ENCODE measurements at regions not wholly inside any gene's neighbourhood (a gene's known extent, or its start where the extent isn't known, plus 50 kb on each side); places are given as distances from the start of the nearest gene placed in this dataset.

DNA sequence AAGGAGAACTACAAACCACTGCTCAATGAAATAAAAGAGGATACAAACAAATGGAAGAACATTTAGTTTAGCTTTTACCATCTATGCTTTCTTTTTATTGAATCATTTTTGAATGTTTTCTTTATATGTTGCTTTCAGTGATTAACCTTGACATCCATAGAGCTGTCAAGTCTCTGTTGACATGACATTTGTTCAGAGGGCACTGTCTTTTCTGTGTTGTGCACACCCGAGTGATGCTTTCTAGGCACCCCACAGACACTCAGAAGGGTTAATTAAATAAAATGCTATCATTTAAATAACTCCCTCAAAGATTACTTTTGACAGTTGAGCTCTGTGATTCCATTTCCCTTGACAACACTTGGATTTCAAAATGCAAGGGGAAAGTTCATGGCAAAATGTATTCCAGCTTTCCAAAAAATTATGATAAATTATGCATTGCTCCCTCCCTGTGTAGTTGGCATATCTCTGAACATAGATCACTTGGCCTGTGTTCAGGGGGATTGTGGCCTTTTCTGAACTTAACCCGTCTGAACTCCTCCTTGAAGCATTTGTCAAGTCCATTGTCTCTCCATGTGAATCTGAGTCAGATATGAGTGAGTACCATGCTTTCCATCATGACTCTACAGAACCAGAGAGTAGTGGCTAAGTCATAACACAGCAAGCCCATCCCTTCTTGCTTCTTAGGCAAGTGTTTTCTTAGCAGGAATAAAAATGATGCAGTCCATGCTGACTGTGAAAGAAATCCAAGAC, 372.6 kb downstream of the RPRM start:
- DNase-seq (ENCODE audit: low spot score), result no peak

DNA sequence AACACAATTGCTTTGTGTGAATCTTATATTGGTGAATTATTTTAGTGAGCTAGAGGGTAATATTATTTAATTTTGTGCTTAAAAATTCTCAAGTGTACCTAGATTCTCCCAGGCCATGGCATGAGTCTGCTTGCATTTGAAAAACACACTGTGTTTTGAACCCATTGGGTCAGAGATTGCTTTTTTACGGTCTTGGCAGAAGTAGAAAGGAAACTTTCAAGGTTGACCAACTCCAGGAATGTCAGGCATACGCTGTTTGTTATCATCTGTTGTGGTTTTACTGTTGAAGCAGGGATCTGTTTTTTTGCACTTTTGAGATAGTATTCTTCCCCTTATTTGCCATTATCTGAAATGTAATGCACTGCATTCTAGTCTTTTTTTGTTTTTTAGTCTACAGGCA, 377.4 kb downstream of the RPRM start:
- no peak for DNase-seq (ENCODE audit: low spot score)

DNA sequence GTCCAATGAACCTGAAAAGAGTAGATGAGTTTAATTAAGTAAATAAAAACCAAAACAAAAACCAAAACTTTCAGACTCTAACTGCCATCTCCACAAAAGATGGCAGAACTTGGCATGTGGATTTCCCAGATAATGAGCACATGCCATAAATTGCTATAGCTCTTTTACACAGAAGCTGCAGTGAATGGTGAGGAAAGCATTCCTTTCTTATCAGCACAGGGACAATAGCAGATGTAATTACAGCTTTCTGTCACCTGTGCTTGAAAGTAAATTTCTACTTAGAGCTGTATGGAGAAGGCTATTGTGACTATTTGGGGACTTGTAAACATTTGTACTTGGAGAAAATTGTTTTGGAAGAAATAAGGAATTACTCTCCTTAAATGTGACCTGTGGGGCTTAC, 378.4 kb downstream of the RPRM start:
- DNase-seq (ENCODE audit: low spot score), result no peak

DNA sequence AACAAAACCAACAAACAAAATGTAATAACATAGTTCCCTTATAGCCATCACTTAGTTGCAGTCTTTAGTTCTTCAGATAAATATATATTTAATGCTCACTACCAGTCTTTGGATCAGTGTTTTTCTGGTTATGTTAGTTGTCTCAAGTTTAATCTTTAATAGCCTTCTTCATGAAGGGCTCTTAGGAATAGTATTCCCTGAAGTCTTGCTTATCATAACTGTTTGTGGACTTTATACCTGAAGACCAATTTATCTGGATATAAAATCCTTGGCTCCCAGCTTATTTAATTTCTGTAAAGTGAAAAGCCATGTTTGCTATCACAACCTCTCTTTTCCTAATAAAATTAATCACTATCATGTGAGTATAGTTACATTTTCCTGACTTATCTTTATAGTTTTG, 379.7 kb downstream of the ARL6IP6 start:
- DNase-seq (ENCODE audit: low spot score), result no peak

DNA sequence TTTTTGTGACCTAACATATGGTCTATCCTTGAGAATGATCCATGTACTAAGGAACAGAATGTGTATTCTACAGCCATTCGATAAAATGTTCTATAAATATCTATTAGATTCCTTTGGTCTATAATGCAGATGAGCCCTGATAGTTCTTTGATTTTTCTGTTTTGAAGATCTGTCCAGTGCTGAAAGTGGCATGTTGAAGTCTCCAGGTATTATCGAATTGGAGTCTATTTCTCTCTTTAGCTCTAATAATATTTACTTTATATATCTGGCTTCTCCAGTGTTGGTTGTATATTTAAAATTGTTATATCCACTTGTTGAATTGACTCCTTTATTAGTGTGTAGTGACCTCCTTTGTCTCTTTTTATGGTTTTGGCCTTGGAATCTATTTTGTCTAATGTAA, 377.9 kb downstream of the ARL6IP6 start:
- no peak for DNase-seq (ENCODE audit: low spot score)

DNA sequence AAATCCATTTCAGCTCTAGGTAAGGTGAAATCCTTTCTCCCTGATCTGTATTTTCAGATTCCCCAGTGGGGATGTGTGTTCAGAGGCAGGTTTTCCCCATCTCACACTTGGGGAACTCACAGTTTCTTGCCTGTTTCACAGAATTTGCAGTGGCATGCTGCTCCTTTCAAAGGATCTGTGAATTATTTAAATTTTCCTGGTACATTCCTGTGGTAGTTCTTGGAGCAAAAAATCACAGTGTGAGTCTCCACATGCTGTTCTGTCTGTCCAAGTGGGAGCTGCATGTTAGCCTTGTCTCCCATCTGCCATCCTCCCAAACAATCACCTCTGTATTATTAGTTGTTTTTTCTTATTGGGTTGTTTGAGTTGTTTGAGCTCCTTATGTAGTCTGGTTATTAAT, 372.9 kb downstream of the ARL6IP6 start:
- no peak for DNase-seq (ENCODE audit: low spot score)

DNA sequence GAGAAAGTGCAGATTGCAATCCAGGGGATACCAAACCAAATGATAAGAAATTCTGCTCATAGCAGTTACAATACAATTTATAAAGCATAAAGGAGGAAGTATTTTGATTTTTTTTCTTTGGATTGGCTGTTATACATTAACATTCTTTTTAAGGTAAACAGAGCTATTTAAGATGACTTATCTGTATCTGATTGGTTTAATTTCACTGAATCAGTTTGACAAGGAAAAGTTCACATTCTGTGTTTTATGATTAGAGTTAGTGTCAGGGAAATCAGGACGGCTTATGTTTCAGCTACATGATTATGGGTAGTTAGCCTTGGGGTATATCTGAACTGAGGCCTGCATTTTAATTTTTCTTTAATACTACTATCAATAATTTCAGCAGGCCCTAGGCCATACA, 360.9 kb downstream of the ARL6IP6 start:
- no peak for DNase-seq (ENCODE audit: low spot score)

DNA sequence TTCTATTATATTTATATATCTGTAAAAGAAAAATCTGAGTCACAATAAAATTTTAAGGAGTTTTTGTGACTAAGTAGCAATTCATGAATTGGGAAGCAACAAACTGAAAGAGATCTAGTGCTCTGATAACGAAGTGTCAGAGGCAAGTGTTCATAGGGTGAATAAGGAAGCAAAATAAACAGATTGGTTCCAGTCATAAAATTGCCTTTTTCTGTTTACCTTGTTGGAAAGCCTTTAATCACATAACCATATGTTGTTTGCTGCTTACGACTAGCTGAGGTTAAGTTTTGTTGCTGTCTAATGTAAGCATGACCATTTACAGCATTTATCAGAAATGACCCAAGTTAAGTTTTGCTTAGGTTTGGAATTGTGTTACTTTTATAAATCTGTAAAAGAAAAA, 358.9 kb downstream of the ARL6IP6 start:
- no peak for DNase-seq (ENCODE audit: low spot score)

DNA sequence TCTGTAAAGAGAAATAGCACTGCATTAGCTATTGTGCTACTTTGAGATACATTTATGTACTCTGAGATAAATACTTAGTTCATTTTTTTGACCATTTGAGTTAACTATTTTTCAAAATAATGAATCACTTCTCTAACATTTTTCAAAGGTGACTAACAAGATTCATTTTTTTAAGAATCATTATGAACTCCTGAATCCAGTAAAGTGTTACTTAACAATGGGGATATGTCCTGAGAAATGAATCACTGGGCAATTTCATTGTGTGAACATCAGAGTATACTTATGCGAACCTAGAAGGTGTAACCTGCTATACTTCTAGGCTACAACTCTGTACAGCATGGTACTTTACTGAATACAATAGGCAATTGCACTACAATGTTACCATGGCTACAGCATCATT, 355.8 kb downstream of the ARL6IP6 start:
- no peak for DNase-seq (ENCODE audit: low spot score)

DNA sequence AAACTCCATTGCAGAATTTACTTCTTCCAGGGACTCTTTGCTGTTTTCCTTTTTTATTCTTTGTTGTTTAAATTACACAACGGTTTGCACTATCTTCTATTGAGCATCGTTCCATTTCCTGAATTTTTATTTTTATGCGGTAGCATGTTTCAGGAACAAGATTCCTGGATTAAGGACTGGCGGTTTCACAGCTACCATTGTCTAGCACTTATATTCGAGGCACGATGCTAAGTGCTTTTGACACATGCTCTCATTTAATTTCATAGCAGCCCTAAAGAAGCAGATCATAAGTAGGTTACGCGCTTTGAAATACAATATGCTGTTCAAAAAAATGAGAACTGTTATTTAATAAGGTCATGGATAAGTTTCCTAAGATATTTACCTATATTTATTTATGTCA, 354.4 kb downstream of the ARL6IP6 start:
- no peak for DNase-seq (ENCODE audit: low spot score)

DNA sequence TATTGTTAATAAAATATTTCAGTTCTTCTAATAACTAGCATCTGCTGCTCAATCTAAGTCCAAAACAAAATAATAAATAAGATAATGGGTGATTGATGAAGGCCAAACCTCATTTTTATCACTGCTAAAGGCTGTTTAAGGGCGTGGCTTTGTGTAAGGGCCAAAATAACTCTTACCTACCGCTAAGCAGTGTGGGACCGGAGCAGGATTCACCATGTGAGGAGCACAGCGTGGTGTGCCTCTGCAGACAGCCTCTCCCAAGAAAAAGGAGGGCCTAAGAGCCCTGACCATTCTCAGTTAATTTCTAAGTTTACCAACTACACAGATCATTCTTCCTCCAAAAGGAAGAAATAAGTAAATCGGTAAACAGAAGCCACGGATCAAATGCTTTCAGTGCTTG, 353.7 kb downstream of the ARL6IP6 start:
- no peak for DNase-seq (ENCODE audit: low spot score)

DNA sequence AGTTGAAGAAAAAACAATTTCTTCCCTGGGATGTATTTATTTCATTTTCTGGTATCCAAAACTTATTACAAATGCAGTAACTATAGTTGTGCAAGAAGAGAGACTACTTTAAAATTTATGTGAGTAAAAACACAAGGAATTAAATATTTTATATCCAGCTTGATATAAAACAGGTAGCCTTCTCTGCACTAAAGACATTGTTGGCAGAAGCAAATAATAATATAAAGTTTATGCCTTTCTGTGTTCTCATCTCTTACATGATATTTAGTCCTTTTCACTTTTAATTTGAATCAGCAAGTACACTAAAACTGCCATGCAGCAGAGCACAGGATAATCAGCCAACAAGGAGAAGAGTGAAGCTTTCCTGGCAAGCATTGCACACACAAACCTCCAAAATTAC, 352.7 kb downstream of the ARL6IP6 start:
- no peak for DNase-seq (ENCODE audit: low spot score)

DNA sequence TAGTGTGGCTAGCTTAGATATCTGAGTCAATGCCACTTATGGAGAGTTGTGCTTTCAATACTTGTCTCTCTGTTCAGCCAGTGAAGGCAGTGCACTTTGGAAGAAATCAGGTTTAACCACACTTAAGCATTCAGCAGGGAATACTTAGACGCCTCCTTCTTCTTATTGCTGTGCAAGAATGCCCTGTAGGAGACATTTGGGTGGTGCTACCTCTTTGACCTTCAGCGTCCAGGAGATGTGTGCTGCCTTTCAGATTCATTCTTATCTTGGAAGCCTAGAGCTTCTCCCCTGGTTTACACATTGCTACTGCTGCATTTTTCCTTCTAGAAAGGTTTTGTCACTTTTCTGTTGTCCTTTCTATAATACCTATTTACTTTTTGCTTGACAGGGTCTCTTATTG, 350.5 kb downstream of the ARL6IP6 start:
- no peak for DNase-seq (ENCODE audit: low spot score)

DNA sequence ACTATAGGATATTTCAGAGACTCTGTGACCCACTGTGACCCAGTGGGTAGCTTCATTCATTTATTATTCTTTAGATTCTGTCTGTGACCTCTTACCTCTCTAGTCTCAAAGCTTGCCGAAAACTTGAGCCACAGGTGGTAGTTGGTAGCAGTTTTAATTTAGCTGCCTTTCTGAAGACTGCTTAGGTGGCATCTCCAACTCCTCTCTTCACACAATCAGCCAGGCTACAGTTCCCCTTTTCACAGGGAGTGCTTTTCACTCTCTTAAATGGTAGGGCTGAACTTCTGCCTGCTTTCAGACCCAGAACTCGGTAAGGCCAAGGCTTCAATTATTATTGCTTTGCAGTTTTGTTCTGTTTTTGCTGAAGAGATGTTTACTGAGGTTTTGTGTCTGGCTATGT, 349.6 kb downstream of the ARL6IP6 start:
- no peak for DNase-seq (ENCODE audit: low spot score)

DNA sequence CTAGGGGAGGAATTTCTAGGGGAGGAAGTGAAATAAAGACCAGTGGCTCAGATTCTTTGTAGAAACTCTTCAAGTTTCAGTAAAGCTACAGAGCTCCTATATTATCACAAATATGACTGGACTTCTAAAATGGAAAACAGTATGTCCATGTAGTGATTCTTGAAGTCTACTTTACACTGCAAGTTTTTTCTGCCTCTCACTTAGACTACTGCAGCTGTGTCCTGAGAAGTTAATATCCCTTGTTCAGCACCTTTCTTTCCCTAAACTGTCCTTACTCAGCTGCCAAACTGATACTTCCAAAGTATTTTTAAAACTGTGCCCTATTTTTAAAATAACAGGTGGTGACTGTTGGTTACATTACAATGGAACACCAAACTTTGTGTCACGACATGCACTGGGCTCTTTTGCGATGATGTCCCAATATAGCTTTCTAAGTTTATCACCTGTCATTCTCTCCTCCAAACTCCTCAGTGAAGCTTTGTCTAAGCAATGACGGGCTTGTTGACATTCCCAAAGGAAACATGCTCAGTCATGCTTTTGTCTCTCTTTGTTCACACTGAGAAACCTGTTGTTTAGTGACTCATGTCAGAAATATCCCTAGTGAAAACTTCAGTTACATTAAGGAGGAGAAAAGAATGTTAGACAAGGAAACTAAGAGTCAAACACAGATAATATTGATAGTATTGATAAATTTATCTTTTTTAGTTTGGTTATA, 341.1 kb downstream of the ARL6IP6 start:
- no peak for DNase-seq (ENCODE audit: low spot score)

DNA sequence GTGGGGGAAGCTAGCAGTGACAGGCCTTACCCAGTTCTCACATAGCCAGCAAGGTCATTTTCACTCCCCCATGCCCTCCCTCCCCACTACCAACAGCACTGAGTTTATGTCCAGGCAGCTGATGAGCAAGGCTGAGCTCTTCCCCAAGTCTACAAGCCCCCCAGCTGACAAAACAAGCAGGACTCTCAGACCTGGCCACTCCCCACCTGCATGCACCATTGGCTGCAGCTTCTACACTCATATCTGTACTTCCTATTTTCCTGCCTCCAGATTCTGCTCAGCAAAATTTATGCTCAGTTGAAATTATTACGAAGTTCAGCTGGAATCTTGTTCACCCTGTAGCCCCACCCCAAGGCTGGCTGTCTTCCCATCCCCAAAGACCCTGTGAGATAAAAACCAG, 339.3 kb downstream of the ARL6IP6 start:
- DNase-seq (ENCODE audit: low spot score), result no peak

DNA sequence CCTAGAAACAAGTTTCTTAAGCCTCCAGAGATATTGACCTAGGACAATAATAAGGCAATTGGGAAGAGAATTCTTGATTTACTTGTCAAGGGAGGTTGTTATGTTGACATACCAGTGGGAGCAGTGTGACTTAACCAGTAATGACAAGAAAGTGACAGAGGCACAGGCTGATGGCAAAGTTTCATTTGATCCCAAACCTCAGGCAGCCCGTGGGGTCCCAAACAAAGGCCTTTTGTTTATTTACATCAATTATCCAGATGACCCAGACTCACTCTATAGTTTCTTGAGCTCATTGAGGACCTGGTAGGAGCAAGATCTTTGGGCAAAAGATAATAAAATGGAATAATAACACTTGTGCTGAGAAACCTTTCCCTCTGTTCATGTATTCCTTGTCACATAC, 336.8 kb downstream of the ARL6IP6 start:
- DNase-seq (ENCODE audit: low spot score), result no peak

DNA sequence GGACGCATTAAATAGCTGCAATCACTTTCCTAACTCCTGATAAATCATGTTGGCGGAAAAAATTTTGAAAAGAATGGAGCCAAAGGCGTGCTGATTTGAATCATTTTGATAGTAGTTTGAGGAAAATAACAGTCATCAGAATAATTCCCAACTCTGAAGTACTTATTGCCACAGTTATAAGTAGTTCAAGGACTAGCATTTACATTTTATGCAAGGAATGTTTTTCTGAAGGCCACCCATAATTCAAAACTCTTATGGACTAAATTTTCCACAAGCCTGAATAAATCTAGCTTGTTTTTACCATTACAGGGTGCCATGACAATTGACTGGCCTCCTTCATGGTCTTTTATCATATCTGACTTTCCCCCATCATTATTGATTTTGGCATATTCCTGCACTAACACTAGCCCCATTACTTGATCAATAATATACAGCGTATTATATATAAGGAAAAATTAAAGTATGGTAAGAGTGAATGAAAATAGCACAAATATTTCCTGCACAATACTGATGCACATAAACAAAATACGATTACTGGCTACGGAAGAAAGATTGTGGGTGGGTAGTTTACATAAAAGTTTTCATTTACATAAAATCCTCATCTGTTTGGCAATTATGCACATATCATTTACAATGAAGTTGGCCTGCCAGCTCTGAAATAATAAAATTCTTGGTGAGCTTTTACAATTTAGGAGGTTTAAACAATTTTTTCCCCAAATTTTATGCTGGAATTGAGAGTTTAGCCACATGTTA, 334.6 kb downstream of the ARL6IP6 start:
- DNase-seq (ENCODE audit: low spot score), result no peak

DNA sequence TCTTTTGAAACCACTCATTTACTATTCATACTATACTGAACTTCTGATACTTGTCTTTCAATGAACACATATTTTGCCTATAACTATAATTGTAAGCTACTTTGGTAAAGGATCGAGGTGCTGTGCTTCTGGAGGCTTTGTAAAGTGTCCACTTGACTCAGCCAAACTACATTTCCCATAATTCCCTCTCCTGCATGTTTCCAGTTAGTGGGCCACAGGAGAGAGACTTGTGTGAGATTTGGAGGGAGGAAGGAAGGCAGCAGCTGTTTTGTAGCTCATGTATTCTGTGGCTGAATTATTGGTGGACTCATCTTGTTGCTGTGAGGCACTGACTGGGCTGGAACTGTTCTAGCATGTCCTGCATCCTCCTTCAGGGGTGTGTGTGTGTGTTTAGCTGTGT, 328.8 kb downstream of the ARL6IP6 start:
- no peak for DNase-seq (ENCODE audit: low spot score)

DNA sequence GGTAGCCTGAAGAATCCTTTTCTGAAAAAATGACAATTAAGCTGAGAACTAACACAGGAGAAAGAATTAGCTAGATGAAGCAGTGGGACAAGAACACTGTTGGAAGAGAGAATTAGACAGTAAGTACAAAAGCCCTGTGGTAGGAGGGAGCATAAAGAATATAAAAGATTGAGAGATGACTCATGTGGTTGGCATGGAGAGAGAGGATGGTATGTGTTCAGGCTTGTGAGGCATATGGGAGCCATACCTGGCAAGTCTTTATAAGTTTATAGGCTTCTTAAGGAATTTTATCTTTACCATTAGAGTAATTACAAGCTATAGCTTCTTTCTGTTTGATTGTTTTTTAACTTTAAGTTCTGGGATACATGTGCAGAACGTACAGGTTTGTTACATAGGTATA, 325.0 kb downstream of the ARL6IP6 start:
- no peak for DNase-seq (ENCODE audit: low spot score)

DNA sequence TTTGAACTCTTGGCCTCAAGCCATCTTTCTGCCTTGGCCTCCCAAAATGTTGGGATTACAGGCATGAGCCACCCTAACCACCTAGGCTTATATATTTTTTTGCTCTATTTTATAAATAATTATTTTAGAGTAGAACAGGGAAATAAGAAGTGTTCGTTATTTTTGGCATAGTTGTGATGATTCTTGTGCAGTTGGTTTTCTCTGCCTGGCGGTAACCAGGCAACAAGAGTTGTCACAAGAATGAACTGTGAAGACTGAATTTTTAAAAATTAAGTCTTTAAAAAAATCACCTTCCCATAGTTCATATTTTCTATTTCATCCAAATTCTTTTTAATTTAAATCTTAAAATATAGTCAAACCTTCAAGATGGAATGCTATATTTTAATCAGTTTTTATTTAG, 310.2 kb downstream of the ARL6IP6 start:
- DNase-seq (ENCODE audit: low spot score), result no peak

DNA sequence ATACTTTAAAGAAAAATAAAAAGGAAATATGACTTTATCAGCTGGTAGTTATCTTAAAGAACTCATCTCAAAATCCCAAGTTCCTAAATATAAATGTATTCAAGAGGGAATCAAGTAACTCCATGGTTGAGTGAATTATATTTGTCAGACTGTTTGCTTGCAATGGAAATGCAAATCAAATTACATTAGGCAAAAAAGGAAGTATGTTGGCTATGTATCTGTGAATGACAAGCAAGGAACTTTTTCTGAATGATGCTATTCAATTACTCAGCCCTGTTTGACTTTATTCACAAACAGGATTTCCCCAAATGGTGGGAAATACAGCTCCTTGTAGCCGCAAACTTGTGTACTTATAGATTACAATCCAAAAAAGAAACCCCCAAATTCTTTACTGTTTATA, 309.1 kb downstream of the ARL6IP6 start:
- DNase-seq (ENCODE audit: low spot score), result no peak

DNA sequence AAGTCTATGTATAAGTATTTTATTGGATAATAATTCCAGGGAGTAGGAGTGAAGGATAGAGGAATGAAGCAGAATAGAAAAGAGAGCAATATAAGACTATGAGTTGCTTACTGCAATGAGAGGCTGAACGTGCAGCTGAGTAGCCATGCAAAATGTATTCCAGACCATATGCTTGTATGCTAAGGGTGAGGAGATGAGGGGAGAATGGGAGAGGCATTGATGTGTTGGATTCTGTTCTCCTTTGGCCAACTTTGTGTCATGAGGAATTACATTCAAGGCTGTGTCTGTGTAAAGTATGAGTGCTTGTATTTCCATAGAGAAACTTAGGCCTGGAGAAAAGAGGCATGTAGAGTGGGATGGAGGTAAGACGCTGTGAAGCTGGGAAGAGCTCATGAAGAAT, 301.8 kb downstream of the ARL6IP6 start:
- no peak for DNase-seq (ENCODE audit: low spot score)
